Embryonic facial prominence (tissue), 1 donor: ENCODE measurements at regions not wholly inside any gene's neighbourhood (a gene's known extent, or its start where the extent isn't known, plus 50 kb on each side); places are given as distances from the start of the nearest gene placed in this dataset.

ENCODE experiments used
- DNase-seq: peaks from one replicate; pipeline ENCODE4 v3.0.0-alpha.2; 2016; ENCODE audit errors: extremely low spot score

DNA sequence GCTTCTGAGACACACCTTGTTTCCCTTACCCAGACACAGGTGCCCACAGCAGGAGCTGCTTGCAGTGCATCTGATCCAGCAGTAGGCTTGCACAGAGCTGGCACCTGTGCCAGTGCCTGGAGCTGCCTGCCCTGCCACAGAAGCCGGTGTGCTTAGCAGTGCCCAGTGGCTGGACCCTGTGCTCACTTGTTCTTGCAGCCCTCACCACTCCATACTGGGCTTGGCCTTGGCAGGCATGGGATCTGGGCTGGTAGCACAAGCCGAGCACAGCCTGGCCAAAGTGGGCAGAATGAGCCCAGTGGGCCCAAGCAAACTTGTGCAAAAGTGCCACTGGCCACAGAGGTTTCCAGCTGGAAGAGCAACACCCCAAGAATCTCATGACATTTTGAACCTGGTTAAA is 1950.4 kb downstream of the SUCLG1 start:
- DNase-seq = no peak

DNA sequence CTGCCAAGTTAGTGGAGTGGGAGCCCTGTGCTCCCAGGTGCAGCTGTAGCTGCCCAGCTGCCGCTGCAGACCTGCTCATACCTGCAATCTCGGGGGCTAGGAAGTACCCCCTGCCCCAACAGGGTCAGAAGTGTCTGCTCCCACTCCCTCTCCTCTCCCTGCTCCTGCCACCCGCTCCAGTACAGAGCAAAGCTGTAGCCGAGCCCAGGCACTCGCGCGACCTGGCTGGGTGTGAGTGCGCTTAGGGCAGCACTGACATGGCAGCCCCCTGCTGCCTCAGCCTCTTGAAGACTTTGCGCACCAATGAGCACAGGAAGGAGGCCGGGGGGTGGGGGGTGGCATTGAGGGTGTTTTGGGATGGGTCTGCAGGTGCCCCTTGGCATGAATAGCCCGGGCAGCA is 1951.4 kb downstream of the SUCLG1 start:
- no peak for DNase-seq

DNA sequence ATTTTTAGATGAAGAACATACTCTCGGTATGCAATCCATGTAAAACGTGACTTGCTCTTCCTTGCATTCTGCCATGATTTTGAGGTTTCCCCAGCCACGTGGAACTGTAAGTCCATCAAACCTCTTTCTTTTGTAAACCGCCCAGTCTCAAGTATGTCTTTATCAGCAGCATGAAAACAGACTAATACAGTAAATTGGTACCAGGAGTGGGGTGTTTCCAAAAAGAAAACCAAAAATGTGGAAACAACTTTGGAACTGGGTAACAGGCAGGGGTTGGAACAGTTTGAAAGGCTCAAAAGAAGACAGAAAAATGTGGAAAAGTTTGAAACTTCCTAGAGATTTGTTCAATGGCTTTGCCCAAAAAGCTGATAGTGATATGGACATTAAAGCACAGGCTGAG is 1957.9 kb downstream of the SUCLG1 start:
- no peak for DNase-seq

DNA sequence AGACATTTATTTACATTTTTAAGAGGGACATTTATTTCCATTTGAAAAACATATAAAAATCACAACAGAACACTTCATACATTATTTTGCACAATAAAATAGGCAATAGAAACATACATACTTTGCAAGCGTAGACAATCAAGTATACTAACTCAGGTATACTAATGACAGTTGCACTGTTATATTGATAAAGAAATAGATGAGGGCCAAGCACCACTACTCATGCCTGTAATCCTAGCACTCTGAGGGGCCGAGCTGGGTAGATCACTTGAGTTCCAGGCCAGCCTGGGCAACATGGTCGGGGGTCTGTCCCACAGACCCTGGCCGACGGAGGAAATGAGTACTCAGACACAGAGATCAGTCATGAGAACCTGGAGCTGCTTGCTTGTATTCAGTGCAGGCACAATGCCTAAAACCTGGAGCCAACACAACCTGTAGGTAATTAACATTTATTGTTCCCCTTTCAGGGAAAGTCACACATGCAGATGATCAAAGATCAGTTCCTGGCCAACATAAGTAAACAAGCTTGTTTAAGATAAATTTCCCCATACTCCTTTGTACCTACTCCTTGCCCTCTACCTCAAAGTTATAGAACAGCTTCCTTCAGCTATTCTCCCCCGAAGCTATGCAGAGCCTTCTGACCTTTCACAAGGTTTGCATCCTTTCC is 1960.2 kb downstream of the SUCLG1 start:
- no peak for DNase-seq

DNA sequence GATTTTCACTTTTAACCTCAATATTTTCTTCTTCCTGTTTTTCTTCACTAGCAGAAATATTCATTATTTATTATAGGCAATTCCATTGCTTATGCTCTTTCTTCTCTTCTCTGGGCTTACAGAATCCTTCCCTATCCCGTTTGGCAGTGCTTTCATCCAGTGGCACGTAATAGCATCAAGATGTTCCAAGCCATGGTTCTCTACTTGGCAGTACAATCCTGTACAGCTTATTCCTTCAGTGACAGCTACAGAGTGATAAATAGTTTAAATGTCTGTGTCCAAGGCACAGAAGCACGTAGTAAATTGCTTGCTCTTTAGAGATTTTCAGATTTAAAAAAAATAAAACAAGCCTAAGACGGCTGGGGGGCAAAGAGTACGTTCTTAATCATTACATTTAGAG is 1964.3 kb downstream of the SUCLG1 start:
- DNase-seq = no peak

DNA sequence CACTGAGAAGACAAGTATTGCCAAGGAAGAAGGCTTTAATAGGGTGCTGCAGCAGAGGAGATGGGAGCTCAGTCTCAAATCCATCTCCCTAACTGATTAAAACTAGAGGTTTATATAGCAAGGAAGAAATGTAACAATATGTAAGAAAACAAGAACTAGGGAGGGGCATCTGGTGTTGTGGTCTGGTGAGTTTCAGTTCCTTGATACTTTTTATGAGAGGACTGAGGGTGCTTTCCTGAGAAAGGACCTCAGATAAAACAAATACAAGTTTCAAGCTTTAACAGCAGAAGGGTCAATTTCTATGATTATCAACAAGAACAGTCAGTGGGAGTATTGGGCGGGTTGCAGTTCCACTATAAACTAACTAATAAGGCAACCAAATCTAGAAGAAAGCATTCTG is 1967.5 kb downstream of the SUCLG1 start:
- no peak for DNase-seq

DNA sequence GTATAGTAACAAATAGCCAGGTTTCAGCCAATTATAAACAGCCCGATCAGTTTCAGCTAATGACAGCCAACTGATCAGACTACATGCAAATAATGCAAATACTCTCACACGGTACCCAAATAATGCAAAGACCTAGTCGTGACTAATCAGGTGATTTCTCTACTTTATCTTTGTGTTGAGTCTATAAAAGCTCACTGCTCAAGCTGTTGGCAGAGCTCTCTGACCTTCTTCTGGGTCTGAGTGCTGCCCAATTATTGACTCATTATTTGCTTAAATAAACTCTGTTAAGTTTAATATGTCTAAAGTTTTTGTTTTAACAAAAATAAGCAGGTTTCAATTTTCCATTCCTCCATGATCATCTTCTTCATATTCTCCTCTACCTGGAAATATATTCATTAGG is 1971.7 kb downstream of the SUCLG1 start:
- no peak for DNase-seq

DNA sequence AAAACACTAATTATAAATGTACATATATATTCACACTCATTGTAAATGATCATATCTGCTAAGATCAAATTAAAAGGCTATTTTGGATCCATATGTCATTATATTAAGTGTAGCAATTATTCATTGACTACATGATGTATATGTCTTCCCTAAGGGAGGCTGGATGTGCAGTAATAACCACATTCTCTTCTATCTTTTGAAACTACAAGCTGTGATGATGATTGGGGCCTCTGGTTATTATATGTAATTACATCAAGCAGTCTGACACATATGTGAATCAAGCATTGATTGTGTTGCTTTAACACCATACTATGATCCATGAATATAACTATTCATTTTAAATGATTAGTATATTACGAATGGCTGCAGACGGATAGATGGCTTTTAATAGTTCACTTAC is 1973.4 kb downstream of the SUCLG1 start:
- no peak for DNase-seq

DNA sequence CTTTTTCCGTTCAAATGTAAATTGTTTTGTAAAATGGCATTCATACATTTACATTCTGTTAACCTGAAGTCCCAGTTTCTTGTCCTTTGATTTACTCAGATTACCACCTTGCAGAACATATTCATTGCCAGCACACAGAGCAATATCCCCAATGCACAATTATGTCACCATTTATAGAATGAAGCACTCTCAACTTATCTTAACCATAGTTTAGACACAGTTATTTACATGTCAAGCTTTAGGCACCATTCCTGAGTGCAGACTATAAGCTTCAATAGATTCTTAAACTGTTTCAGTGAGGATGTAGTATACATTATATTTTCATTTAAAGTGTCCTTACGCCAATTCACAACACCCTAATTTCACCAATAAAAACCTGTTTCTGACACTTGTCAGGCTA is 1977.9 kb downstream of the SUCLG1 start:
- no peak for DNase-seq

DNA sequence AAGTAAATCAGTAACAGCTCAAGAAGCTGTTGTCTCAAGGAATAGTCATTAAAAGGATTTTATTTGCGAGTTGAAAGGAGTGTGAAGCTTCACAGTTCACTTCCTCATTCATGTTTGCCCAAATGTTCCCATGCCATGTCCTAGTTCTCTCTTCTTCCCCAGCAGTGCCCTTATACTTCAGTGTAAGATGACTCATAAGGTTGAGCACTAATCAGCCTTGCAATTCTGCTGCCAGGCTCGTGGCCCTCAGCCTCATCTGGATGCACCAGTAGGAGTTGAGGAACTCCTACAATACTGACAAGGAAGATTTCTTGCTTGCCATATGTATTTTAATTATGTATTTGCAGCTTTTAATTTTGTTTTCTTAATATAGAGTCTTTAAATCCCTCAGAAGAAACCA is 1980.4 kb downstream of the SUCLG1 start:
- no peak for DNase-seq

DNA sequence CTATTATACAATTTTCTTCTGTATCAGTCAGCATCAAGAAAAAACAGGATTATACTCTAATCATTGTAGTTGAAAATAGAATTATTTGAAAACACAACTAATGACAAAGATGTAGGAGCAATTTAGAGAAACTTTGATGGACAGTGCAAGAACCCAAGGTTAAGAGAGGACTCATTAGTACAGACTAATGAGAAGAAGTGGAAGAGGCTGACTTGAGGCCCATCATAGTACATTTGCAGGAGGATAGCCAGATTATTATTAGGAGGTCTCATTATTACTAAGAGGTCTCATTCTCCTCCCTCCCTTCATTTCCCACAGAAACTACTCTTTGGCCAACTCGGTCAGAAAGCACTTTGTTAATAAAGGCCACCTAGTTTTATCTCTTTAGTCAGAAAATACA is 1983.0 kb downstream of the SUCLG1 start:
- DNase-seq = no peak

DNA sequence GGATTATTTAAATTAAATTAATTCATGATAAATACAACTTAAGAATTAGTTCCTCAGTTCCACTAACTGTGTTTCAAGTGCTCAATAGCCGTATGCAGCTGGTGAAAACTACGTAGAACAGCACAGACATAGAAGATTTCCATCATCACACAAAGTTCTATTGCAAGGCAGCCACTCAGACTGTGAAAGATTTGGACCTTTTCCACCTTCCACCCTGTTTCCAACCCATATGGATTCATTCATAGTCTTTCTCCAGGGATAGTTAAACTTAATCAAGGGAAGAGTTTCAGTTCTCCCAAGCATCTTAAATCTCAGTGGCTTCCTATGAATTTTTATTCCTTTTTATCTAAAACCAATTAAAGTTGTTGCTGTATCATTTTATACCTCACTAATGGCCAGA is 2030.8 kb downstream of the SUCLG1 start:
- DNase-seq = no peak

DNA sequence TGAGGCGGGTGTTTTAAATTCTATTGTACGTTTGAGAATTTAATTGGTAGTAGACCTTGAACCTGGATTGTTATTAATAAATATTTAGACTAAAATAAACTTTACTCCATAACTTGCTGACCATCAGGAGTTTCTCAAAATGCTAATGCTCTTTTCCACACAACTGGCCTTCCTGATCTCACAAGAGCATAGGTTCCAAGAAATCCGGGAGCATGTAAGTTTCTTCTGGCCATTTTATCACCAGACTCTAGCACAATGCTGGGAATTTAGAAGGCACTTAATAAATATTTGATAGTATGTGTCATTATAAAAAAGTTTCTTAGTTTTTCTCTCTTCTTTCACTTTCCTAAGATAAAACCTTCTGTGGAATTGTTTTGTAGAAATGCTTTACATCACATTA is 2047.1 kb downstream of the SUCLG1 start:
- no peak for DNase-seq

DNA sequence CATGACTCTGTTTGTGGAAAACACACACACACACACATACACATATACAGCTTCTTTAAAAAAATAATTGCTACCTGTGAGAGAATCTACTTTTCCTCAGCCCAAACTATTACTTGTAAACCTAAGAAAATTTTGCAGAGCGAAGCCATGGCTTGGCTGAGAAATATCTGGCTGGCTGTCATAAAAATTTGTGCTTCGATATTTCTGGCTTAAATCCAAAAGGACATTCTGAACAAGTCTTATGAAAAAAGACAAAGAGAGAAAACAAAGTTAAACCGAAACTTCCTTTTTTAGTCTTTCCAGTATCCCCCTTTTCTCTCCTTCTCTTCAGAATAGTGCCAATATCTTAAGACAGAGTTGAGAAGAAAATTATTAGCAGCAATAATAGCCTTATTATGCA is 2048.0 kb downstream of the SUCLG1 start:
- no peak for DNase-seq

DNA sequence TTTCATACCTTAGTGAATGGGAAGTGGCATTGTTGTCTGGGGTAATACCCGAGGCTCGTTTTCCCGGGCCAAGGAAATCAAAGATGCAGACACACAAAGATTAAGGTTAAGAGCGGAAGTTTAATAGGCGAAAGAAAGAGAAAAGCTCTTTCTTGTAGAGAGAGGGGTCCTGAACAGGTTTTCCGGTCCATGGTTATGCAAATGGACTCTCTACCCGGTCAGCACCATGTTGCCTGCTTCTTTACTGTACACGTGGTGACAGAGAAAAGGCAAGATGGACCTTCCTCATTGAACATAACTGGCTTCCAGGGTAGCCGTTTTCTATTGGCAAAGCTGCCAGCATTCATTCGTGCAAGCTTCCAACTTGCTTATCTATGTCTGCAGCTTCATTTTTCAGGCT is 2063.5 kb downstream of the SUCLG1 start:
- DNase-seq = no peak

DNA sequence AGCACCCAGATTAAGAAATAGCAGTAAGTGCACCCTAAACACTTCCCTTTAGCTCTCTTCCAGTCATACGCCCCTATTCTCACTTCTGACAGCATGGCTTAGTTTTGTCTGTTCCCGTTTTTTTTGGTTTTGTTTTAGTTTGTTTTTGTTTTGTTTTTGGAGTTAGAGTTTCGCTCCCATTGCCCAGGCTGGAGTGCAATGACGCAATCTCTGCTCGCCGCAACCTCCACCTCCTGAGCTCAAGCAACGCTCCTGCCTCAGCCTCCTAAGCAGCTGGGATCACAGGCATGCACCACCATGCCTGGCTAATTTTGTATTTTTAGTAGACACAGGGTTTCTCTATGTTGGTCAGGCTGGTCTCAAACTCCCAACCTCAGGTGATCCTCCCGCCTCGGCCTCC is 2067.7 kb downstream of the SUCLG1 start:
- no peak for DNase-seq

DNA sequence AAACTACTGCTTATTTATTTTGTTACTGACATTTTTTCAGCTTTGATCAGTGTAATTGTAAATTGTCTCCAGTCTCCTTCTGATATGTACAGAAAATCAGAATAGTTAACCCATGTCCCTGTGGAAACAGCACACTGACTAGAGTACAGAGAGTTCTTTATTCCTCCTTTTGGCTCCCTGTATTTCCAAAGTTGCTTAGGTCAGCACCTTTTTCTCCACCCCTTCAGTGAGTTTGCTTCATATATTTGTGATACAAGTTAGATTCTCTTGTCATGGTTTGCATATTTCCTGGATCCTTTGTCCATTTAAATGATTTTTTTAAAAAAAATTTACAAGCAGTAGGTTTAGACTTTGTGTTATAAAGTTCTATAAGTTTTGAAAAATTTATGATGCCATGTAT is 2051.1 kb upstream of the LRRTM1 start:
- no peak for DNase-seq

DNA sequence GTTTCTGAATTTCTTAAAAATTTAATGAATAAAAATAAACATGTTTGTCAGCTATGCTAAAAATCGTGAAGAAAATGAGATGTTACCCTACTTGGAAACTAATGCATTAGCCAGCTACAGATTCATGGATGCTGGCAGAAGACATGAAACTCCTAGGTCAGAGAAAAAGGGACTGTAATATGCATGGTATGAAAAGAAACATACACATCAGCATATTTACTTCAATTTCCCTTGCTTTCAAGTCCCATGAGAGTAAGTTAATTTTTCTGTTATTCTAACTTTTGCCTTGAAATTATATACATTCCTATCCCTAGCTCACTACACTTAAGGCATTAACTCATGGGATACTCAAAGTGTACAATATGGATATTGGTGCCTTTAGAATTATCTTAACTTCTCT is 2041.4 kb upstream of the LRRTM1 start:
- no peak for DNase-seq

DNA sequence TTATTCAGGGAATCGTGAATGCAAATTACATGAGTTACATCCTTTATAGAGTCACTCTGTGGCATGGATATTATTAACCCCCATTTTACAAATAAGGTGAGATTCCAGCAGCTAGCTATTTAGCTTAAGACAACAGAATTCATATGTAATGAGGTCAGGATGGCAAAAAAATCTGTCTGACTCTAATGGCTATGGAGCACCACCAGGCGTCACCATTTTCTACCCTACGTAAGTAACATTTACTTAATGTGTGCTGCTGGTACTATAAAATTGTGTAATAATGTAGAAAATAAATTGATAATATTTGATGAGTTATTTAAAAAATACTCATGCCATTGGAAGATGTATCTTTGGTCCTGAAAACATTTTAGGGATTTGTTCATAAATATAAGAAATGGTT is 2040.1 kb upstream of the LRRTM1 start:
- DNase-seq = no peak

DNA sequence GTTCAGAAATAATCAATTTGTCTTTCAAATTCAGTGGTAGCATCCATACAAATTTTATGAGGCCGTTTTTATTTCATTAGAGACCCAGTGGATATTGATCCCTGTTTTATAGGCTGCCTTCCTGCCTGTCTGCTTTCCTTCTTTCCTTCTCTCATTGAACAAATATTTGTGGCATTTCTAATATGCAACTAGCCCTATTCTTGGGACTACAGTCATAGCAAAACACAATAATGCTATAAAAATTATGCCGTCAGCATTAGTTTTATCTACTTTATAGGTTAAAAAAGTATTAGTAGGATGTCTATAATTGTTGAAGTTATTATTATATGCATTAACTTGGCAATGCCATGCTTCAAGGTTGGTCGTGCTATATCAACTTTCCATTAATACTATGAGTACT is 2037.8 kb upstream of the LRRTM1 start:
- no peak for DNase-seq

DNA sequence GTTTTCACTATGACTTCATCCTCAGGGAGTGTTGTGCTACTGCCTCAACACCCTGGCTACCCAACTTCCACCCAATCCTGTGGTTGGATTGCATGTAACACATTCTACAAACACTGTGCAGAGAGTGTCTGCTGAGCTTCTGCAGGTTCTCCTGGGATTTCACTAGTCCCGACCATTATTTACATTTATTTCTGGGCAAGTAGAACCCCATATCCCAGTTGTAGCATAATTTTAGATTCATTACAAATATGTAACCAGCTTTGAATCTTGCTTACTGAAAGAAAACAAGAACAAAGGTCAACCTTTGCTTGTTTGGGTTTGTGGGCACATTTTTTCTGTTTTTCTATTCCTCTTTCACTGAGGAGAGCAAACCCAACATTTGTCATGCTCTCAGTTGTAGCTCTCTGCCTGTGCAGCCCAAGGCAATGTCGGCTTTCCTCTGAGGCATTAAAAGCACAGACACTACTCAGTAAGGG is 2036.1 kb upstream of the LRRTM1 start:
- no peak for DNase-seq

DNA sequence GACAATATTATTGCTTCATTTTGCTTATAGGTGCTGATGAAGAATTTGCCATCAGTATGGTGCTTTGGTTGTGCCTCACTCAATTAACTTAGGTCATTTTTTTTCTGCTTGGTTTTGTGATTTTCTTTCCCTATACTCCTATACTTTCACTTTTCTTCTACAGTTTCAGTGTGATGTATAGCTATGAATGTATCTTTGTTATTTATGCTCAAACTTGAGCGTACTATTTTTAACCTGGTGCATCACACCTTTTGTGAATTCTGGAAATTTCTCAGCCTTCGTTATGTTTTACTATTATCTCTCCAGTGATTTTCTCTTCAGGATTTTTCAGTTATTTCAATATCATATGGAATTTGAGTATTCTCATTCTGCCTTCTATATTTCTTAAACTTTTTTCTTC is 2035.3 kb upstream of the LRRTM1 start:
- no peak for DNase-seq

DNA sequence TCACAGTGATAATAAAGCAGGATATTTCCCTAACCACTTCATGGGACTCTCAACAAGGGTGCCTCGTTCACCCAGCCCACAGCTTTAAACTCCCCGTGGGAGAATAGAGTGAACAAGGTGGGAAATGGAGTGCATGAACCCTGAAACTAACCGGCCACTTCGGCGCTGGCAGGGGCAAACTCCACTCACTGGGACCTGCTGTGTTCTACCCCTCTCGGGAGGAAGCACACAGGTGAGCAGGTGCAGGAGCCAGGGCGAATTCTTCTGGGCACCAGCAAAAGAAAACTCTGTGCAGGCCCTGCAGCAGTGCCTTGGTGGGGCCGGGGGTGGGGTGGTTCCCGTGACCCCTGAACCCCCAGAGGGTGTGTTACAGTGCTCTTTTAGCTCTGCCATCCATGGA is 2029.1 kb upstream of the LRRTM1 start:
- DNase-seq = no peak

DNA sequence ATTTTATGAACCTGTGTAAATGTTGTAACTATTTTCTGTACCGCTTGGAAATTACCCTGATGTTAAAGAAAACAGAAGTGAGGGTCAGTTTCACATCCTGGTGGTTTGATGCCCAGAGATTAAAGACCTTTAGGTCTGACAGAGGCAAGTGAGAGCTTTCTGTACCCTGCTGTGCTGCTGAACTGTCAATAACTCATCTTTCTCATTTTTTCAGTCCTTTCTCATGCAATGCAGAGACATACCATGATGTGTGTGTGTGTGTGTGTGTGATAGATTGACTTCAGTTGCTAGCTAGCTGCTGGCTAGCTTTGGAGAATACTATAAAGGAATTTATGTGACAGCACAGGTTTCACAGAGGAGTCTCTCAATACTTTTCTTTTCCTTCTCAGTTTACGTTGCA is 2025.6 kb upstream of the LRRTM1 start:
- DNase-seq = no peak
